GM21360 (cell line): ENCODE measurements at regions not wholly inside any gene's neighbourhood (a gene's known extent, or its start where the extent isn't known, plus 50 kb on each side); places are given as distances from the start of the nearest gene placed in this dataset.
A peak's percentile ranks its signal among the peaks of the same experiment; 100 is the strongest.

Experiments used
- ATAC-seq: cut with Tn5 transposase; IDR thresholded peaks from one replicate; pipeline ENCODE4 v1.9.1; 2021; ENCODE audit warnings: mild to moderate bottlenecking, moderate library complexity; ENCODE audit not compliant: unreplicated experiment

- no peak for ATAC-seq
Observed at GRCh38 chr13:30844548-30845296, 61.3 kb upstream of the MEDAG start.

GRCh38 chr13:30845297-30846214, 60.5 kb upstream of the MEDAG start:
- no peak for ATAC-seq

- no peak for ATAC-seq
Observed at GRCh38 chr13:30846311-30846710, 59.8 kb upstream of the MEDAG start.

GRCh38 chr13:30846866-30847265, 59.2 kb upstream of the MEDAG start:
- no peak for ATAC-seq

- no peak for ATAC-seq
Observed at GRCh38 chr13:30847650-30848307, 58.3 kb upstream of the MEDAG start.

GRCh38 chr13:30848332-30849027, 57.6 kb upstream of the MEDAG start:
- no peak for ATAC-seq

- no peak for ATAC-seq
Observed at GRCh38 chr13:30849611-30850010, 56.5 kb upstream of the MEDAG start.

- no peak for ATAC-seq
Observed at GRCh38 chr13:30850204-30850866, 55.7 kb upstream of the MEDAG start.

GRCh38 chr13:30850867-30851211, 55.2 kb upstream of the MEDAG start:
- ATAC-seq = no peak

- peak; percentile 82 for ATAC-seq
Observed at GRCh38 chr13:30851697-30852096, 54.4 kb upstream of the MEDAG start.

- ATAC-seq = no peak
Observed at GRCh38 chr13:30855569-30855968, 50.5 kb upstream of the MEDAG start.

- ATAC-seq = no peak
Observed at GRCh38 chr13:30856005-30856790, 49.9 kb upstream of the MEDAG start.
